HepG2 (cell line): ENCODE measurements at regions not wholly inside any gene's neighbourhood (a gene's known extent, or its start where the extent isn't known, plus 50 kb on each side); places are given as distances from the start of the nearest gene placed in this dataset.

Experiments
- SRF ChIP-seq: IDR thresholded peaks from 2 replicates; pipeline ENCODE4 v1.6.1; 2011; ENCODE audit warnings: mild to moderate bottlenecking, low read depth, low read length, moderate library complexity
- TAF15 ChIP-seq: fragments of 200-400 bp; formaldehyde crosslinking; IDR thresholded peaks from one replicate; pipeline ENCODE4 v1.6.1; 2018; ENCODE audit warnings: mild to moderate bottlenecking, low read depth, low read length; ENCODE audit not compliant: poor library complexity, severe bottlenecking
- TF ChIP-seq, protein P1 (sequence below): sonication (generic); formaldehyde crosslinking; IDR thresholded peaks from 2 replicates; pipeline ENCODE4 v1.8.0; 2022; ENCODE audit warnings: mild to moderate bottlenecking, missing genetic modification reagents; ENCODE audit not compliant: insufficient replicate concordance

DNA sequence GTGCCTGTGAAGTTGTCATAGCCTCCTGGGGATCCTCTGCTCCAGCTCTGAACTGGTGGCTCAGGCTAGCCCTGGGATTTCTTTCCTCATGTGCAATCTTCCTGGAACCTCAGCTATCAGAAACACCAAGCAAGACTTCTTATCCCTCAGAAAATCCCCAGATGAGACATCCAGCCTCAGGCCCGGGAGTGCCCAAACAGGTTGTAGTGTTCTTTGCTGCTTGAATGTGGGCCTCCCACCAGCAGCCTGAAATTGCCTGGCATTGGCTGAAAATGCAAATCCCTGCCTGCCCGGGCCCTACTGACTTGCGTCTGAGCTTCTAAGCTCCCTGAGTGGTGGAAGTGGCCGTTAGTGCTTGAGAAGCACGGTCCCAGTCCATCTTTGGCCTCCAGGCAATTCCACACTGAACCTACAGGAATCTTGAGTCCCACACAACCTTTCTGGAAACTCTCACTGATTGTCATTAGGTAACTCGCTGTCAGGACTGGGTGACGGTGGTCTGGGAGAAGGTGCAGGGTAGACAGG is 146.8 kb downstream of the ZBTB18 start:
- TF ChIP-seq, protein P1, sequence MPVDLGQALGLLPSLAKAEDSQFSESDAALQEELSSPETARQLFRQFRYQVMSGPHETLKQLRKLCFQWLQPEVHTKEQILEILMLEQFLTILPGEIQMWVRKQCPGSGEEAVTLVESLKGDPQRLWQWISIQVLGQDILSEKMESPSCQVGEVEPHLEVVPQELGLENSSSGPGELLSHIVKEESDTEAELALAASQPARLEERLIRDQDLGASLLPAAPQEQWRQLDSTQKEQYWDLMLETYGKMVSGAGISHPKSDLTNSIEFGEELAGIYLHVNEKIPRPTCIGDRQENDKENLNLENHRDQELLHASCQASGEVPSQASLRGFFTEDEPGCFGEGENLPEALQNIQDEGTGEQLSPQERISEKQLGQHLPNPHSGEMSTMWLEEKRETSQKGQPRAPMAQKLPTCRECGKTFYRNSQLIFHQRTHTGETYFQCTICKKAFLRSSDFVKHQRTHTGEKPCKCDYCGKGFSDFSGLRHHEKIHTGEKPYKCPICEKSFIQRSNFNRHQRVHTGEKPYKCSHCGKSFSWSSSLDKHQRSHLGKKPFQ (CRISPR knock-in tag) = no peak
- TF ChIP-seq TAF15 = no peak
- TF ChIP-seq SRF = no peak
